ENCODE measurements at regions not wholly inside any gene's neighbourhood (a gene's known extent, or its start where the extent isn't known, plus 50 kb on each side); places are given as distances from the start of the nearest gene placed in this dataset.

- no peak for DNase-seq
- peaks cover 10% of the 10 kb centered on the region; the same call in 1 of the 2 replicates for H3K27me3 Mint-ChIP-seq (ENCODE audit: insufficient read depth)
Measured at GRCh38 chr10:50936335-50936734, 50.9 kb upstream of the A1CF start.

GRCh38 chr10:50937230-50937907 is 51.9 kb upstream of the A1CF start:
- TF ChIP-seq CTCF (IDR thresholded peaks at IDR 0.05): peak; percentile 75
- peak; percentile 50 for DNase-seq
- Mint-ChIP-seq H3K27me3 (ENCODE audit: insufficient read depth) (peaks cover 12% of the 10 kb centered on the region; the same call in 1 of the 2 replicates), H3K4me1 (ENCODE audit: low read depth) (no peaks in the 10 kb centered on the region), H3K27ac (no peak overlapping the region), H3K9me3 (no peaks in the 10 kb centered on the region), H3K36me3 (ENCODE audit: low read depth) (no peaks in the 10 kb centered on the region), H3K4me3 (no peak overlapping the region)

More at GRCh38 chr10:50936335-50936734, 50.9 kb upstream of the A1CF start:
- Mint-ChIP-seq H3K36me3 (ENCODE audit: low read depth) (no peaks in the 10 kb centered on the region), H3K4me3 (no peak overlapping the region), H3K4me1 (ENCODE audit: low read depth) (no peaks in the 10 kb centered on the region), H3K9me3 (no peaks in the 10 kb centered on the region), H3K27ac (no peak overlapping the region)
- TF ChIP-seq CTCF (IDR thresholded peaks at IDR 0.05): no peak

- no peak for TF ChIP-seq CTCF (IDR thresholded peaks at IDR 0.05)
- Mint-ChIP-seq H3K27ac (no peak overlapping the region), H3K36me3 (ENCODE audit: low read depth) (no peaks in the 10 kb centered on the region), H3K4me1 (ENCODE audit: low read depth) (no peaks in the 10 kb centered on the region), H3K4me3 (no peak overlapping the region), H3K27me3 (ENCODE audit: insufficient read depth) (peaks cover 3% of the 10 kb centered on the region; the same call in 1 of the 2 replicates), H3K9me3 (no peaks in the 10 kb centered on the region)
- no peak for DNase-seq
Measured at GRCh38 chr10:50941629-50942028, 56.2 kb upstream of the A1CF start.

GRCh38 chr10:50946991-50947781 is 61.8 kb upstream of the A1CF start:
- no peak overlapping the region for H3K27ac Mint-ChIP-seq
- H3K9me3 Mint-ChIP-seq: no peaks in the 10 kb centered on the region
- peaks cover 2% of the 10 kb centered on the region; the same call in 1 of the 2 replicates for H3K27me3 Mint-ChIP-seq (ENCODE audit: insufficient read depth)
- H3K36me3 Mint-ChIP-seq (ENCODE audit: low read depth): no peaks in the 10 kb centered on the region
- TF ChIP-seq CTCF (IDR thresholded peaks at IDR 0.05): no peak
- no peaks in the 10 kb centered on the region for H3K4me1 Mint-ChIP-seq (ENCODE audit: low read depth)
- no peak for DNase-seq
- H3K4me3 Mint-ChIP-seq: no peak overlapping the region

- Mint-ChIP-seq H3K9me3 (no peaks in the 10 kb centered on the region), H3K4me3 (no peak overlapping the region), H3K27me3 (ENCODE audit: insufficient read depth) (peaks cover 13% of the 10 kb centered on the region; the same call in 1 of the 2 replicates), H3K36me3 (ENCODE audit: low read depth) (no peaks in the 10 kb centered on the region), H3K27ac (no peak overlapping the region), H3K4me1 (ENCODE audit: low read depth) (no peaks in the 10 kb centered on the region)
- DNase-seq: no peak
- no peak for TF ChIP-seq CTCF (IDR thresholded peaks at IDR 0.05)
Measured at GRCh38 chr10:50951365-50951764, 65.9 kb upstream of the A1CF start.
